ENCODE measurements at regions not wholly inside any gene's neighbourhood (a gene's known extent, or its start where the extent isn't known, plus 50 kb on each side); places are given as distances from the start of the nearest gene placed in this dataset.

DNA sequence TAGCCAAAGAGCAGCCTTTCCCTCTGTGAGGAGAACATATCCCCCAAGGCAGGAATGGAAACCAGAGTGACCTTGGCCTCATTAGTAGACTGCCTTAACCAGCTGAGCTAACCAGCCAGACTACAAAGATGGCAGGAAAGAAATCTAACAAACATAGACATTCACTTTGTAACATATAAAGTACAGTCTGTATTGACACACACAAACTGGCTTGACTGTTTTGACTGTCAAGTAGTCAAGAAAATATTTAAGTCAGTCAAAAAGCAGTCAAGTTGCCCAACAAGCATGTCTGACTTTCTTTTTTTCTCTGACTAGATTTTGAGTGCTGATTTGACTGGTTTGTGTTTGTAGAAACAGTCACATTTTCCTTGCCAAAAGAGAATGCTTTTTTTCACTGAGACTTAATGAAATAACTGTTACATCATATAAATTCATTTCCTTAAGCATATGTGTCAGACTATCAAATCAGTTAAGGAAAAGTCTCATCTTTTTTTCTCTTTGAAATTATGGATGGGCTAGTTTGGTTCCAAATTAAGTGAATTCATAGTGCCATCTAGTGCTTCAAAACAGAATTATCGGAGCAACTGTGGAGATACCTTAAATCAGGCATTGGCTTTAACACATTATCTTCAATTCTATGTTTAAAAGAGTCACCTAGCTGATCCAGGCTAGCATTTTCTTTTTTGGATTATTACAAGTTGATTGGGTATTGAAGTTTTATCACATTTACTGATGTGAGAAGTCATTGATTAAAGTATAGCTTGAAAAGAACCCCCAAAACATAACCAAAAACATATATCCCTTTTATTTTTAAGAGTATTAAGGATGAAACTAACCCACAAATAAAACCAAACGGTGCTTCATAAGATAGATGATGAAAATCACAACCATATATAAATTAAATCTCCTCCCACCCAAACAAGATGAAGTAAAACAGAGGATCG is 75.0 kb downstream of the ATP6V1G3 start:
- peak; percentile 28 for DNase-seq (ENCODE audit: low spot score)
- FAIRE-seq = peak; percentile 66
- CTCF ChIA-PET (ENCODE audit: low intra/inter-chr PET ratio, low total read pairs) = interaction anchor here (1.0 to 2.6 kb wide), 3 partner anchors 377 to 850 kb away, joined by 3 to 13 read pairs (median 5); no protein-coding TSS in a partner anchor
- TF ChIP-seq ZNF207 (IDR thresholded peaks at IDR 0.05; ENCODE audit: borderline replicate concordance) (no peak), RBAK (CRISPR knock-in tag; IDR thresholded peaks at IDR 0.05) (no peak), NR2F6 (IDR thresholded peaks at IDR 0.05) (no peak), NR2F6 (CRISPR knock-in tag; IDR thresholded peaks at IDR 0.05) (no peak), BRCA1 (CRISPR knock-in tag; IDR thresholded peaks at IDR 0.05) (no peak), ZNF121 (CRISPR knock-in tag; IDR thresholded peaks at IDR 0.05) (no peak), ZNF703 (CRISPR knock-in tag; IDR thresholded peaks at IDR 0.05; ENCODE audit: borderline replicate concordance) (no peak), THYN1 (CRISPR knock-in tag; IDR thresholded peaks at IDR 0.05; ENCODE audit: borderline replicate concordance, low read depth) (no peak), PCBP1 (IDR thresholded peaks at IDR 0.05; ENCODE audit: borderline replicate concordance, low read depth, low read length) (no peak), PPARG (CRISPR knock-in tag; conservative IDR thresholded peaks at IDR 0.05) (no peak), RELA (CRISPR knock-in tag; IDR thresholded peaks at IDR 0.05) (no peak), SMC3 (IDR thresholded peaks at IDR 0.05; ENCODE audit: low read length) (peak; percentile 49; the same call in 1 of the 2 replicates), STAG1 (CRISPR knock-in tag; IDR thresholded peaks at IDR 0.05) (peak; percentile 78), NAIF1 (CRISPR knock-in tag; IDR thresholded peaks at IDR 0.05; ENCODE audit: borderline replicate concordance) (no peak), MEIS2 (CRISPR knock-in tag; IDR thresholded peaks at IDR 0.05) (no peak)
- TF ChIP-seq, protein P1, sequence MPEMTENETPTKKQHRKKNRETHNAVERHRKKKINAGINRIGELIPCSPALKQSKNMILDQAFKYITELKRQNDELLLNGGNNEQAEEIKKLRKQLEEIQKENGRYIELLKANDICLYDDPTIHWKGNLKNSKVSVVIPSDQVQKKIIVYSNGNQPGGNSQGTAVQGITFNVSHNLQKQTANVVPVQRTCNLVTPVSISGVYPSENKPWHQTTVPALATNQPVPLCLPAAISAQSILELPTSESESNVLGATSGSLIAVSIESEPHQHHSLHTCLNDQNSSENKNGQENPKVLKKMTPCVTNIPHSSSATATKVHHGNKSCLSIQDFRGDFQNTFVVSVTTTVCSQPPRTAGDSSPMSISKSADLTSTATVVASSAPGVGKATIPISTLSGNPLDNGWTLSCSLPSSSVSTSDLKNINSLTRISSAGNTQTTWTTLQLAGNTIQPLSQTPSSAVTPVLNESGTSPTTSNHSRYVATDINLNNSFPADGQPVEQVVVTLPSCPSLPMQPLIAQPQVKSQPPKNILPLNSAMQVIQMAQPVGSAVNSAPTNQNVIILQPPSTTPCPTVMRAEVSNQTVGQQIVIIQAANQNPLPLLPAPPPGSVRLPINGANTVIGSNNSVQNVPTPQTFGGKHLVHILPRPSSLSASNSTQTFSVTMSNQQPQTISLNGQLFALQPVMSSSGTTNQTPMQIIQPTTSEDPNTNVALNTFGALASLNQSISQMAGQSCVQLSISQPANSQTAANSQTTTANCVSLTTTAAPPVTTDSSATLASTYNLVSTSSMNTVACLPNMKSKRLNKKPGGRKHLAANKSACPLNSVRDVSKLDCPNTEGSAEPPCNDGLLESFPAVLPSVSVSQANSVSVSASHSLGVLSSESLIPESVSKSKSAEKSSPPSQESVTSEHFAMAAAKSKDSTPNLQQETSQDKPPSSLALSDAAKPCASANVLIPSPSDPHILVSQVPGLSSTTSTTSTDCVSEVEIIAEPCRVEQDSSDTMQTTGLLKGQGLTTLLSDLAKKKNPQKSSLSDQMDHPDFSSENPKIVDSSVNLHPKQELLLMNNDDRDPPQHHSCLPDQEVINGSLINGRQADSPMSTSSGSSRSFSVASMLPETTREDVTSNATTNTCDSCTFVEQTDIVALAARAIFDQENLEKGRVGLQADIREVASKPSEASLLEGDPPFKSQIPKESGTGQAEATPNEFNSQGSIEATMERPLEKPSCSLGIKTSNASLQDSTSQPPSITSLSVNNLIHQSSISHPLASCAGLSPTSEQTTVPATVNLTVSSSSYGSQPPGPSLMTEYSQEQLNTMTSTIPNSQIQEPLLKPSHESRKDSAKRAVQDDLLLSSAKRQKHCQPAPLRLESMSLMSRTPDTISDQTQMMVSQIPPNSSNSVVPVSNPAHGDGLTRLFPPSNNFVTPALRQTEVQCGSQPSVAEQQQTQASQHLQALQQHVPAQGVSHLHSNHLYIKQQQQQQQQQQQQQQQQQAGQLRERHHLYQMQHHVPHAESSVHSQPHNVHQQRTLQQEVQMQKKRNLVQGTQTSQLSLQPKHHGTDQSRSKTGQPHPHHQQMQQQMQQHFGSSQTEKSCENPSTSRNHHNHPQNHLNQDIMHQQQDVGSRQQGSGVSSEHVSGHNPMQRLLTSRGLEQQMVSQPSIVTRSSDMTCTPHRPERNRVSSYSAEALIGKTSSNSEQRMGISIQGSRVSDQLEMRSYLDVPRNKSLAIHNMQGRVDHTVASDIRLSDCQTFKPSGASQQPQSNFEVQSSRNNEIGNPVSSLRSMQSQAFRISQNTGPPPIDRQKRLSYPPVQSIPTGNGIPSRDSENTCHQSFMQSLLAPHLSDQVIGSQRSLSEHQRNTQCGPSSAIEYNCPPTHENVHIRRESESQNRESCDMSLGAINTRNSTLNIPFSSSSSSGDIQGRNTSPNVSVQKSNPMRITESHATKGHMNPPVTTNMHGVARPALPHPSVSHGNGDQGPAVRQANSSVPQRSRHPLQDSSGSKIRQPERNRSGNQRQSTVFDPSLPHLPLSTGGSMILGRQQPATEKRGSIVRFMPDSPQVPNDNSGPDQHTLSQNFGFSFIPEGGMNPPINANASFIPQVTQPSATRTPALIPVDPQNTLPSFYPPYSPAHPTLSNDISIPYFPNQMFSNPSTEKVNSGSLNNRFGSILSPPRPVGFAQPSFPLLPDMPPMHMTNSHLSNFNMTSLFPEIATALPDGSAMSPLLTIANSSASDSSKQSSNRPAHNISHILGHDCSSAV (CRISPR knock-in tag; IDR thresholded peaks at IDR 0.05; ENCODE audit: borderline replicate concordance) = no peak

More for the DNA sequence above, 75.0 kb downstream of the ATP6V1G3 start:
- Histone ChIP-seq H3K9ac (ENCODE audit: insufficient read depth, low read depth, low read length) (no peak overlapping the region), H3K4me3 (replicated peaks in 1 of 3; ENCODE audit: insufficient read depth in 1 of 3, low read depth in 2 of 3, low read length in 3 of 3) (no peak overlapping the region), H3K36me3 (replicated peaks in 1 of 2; ENCODE audit: control insufficient read depth in 1 of 2, insufficient read depth in 2 of 2, low read length in 2 of 2) (no peaks in the 10 kb centered on the region), H2AFZ (ENCODE audit: low read length) (no peak overlapping the region), H3K9me3 (ENCODE audit: low read length) (no peaks in the 10 kb centered on the region), H3K79me2 (ENCODE audit: insufficient read depth, low read length) (no peaks in the 10 kb centered on the region), H4K20me1 (ENCODE audit: insufficient read depth, low read length) (no peaks in the 10 kb centered on the region), H3K27ac (ENCODE audit: extremely low read length, insufficient read depth, low read length) (no peak overlapping the region), H3K4me2 (ENCODE audit: low read depth, low read length) (no peak overlapping the region), H3K4me1 (ENCODE audit: insufficient read depth, low read length) (no peaks in the 10 kb centered on the region), H3K27me3 (ENCODE audit: control insufficient read depth in 1 of 2, insufficient read depth in 2 of 2, low read length in 2 of 2) (no peaks in the 10 kb centered on the region; a peak in 1 of 5 replicates)
- POLR2A ChIA-PET = no interaction called here
- peak; percentile 64; the same call in 2 of the 3 replicates for ATAC-seq
- in situ Hi-C loops (cut with HindIII; ENCODE audit: extremely low pct_ligation_motif_present, low pct_unique_long_range_greater_than_20kb) = loop anchor here (25.0 kb wide), 2 partner anchors 378 to 953 kb away; no protein-coding TSS in a partner anchor
- 2% methylated on average over 3 of the region's 3 CpGs for WGBS (ENCODE audit: low lambda C conversion rate)
- BruUV-seq (replicated peaks) = no TSS peak
- intact Hi-C loops (cut with micrococcal nuclease; ENCODE audit: unreplicated experiment) = loop anchor here (1.0 to 10.0 kb wide), 7 partner anchors 219 to 1071 kb away; partner anchors contain the start of gene NEK7

Data from HepG2 (cell line).